Fibroblast of lung (primary cell): ENCODE measurements at regions not wholly inside any gene's neighbourhood (a gene's known extent, or its start where the extent isn't known, plus 50 kb on each side); places are given as distances from the start of the nearest gene placed in this dataset.

Experiments
- DNase-seq, 2 donors: peaks; one replicate each; pipeline versions ENCODE4 v3.0.0 to v3.0.0-alpha.2; 2010; ENCODE audit warnings: low read depth in 2 of 2
- H2AFZ ChIP-seq: 2 replicates; pipeline ENCODE4 v1.5.1; 2012; ENCODE audit warnings: low read length, control low read depth, inconsistent platforms
- H3K27ac ChIP-seq: 2 replicates; pipeline ENCODE4 v1.5.1; 2011; ENCODE audit warnings: low read length, control low read depth; ENCODE audit not compliant: insufficient read depth
- H3K27me3 ChIP-seq: 2 replicates; pipeline ENCODE4 v1.5.1; 2011; ENCODE audit warnings: mild to moderate bottlenecking, low read length; ENCODE audit not compliant: control insufficient read depth, insufficient read depth
- H3K36me3 ChIP-seq: 2 replicates; pipeline ENCODE4 v1.5.1; 2011; ENCODE audit warnings: low read length; ENCODE audit not compliant: control insufficient read depth, insufficient read depth
- H3K4me1 ChIP-seq: 2 replicates; pipeline ENCODE4 v1.5.1; 2011; ENCODE audit warnings: low read length; ENCODE audit not compliant: control insufficient read depth, insufficient read depth; ENCODE audit errors: extremely low read depth
- H3K4me2 ChIP-seq: 2 replicates; pipeline ENCODE4 v1.5.1; 2011; ENCODE audit warnings: low read length, control low read depth; ENCODE audit not compliant: insufficient read depth; ENCODE audit errors: extremely low read depth
- H3K4me3 ChIP-seq, 4 experiments: fragments of 200-600 bp in 1 of 4; sonication (generic) in 1 of 4; replicated peaks in 1 of 4; 2 replicates each; pipeline ENCODE4 v1.5.1; 2011 to 2016; ENCODE audit warnings: low read length in 4 of 4, low read depth in 3 of 4, mild to moderate bottlenecking in 3 of 4, control low read depth in 2 of 4, inconsistent platforms in 1 of 4, mixed read lengths in 1 of 4; ENCODE audit not compliant: insufficient read depth in 1 of 4; ENCODE audit errors: control extremely low read depth in 1 of 4
- H3K79me2 ChIP-seq: 2 replicates; pipeline ENCODE4 v1.5.1; 2012; ENCODE audit warnings: mild to moderate bottlenecking, low read length, inconsistent platforms; ENCODE audit not compliant: control insufficient read depth, insufficient read depth
- H3K9ac ChIP-seq: 2 replicates; pipeline ENCODE4 v1.5.1; 2011; ENCODE audit warnings: mild to moderate bottlenecking, low read length, control low read depth; ENCODE audit not compliant: insufficient read depth
- H3K9me3 ChIP-seq: 2 replicates; pipeline ENCODE4 v1.5.1; 2012; ENCODE audit warnings: low read depth, low read length; ENCODE audit not compliant: control insufficient read depth, insufficient read depth
- H4K20me1 ChIP-seq: 2 replicates; pipeline ENCODE4 v1.5.1; 2011; ENCODE audit warnings: low read length; ENCODE audit not compliant: control insufficient read depth, insufficient read depth; ENCODE audit errors: extremely low read depth
- CTCF ChIP-seq, 2 donors: IDR thresholded peaks in 1 of 2; conservative IDR thresholded peaks in 1 of 2; 1 replicate in 1 of 2; 2 replicates in 1 of 2; pipeline ENCODE4 v1.5.1; 2011 to 2012; ENCODE audit warnings: low read length in 2 of 2, control low read depth in 1 of 2, inconsistent platforms in 1 of 2, low read depth in 1 of 2, mild to moderate bottlenecking in 1 of 2
- EZH2 ChIP-seq: IDR thresholded peaks from 2 replicates; pipeline ENCODE4 v1.5.1; 2012; ENCODE audit warnings: low read length, control low read depth, mild to moderate bottlenecking; ENCODE audit errors: missing control alignments

- no peaks in the 10 kb centered on the region for H3K27me3 ChIP-seq
- H3K9ac ChIP-seq: no peak overlapping the region
- no peak overlapping the region for H2AFZ ChIP-seq
- no peak overlapping the region for H3K4me2 ChIP-seq
- peak in 1 of 2 donors; percentile 27 for DNase-seq
- no peaks in the 10 kb centered on the region for H3K9me3 ChIP-seq
- no peaks in the 10 kb centered on the region for H3K79me2 ChIP-seq
- H4K20me1 ChIP-seq: no peaks in the 10 kb centered on the region
- no peaks in the 10 kb centered on the region for H3K36me3 ChIP-seq
- no peaks in the 10 kb centered on the region for H3K4me1 ChIP-seq
- no peak overlapping the region for H3K4me3 ChIP-seq
- H3K27ac ChIP-seq: no peak overlapping the region
- no peak for TF ChIP-seq CTCF (conservative IDR thresholded peaks at IDR 0.05 in 1 of 2, IDR thresholded peaks at IDR 0.05 in 1 of 2; ENCODE audit: low read depth in 1 of 2, low read length in 2 of 2)
- no peak for TF ChIP-seq EZH2
These were observed 198.9 kb downstream of the ETV1 start for GRCh38 chr7:13790611-13791010.

GRCh38 chr7:13792208-13792607 lies 197.3 kb downstream of the ETV1 start:
- Histone ChIP-seq H3K9me3 (no peaks in the 10 kb centered on the region), H3K4me3 (no peak overlapping the region), H4K20me1 (no peaks in the 10 kb centered on the region), H3K9ac (no peak overlapping the region), H3K27me3 (no peaks in the 10 kb centered on the region), H3K4me2 (no peak overlapping the region), H2AFZ (no peak overlapping the region), H3K36me3 (no peaks in the 10 kb centered on the region), H3K4me1 (no peaks in the 10 kb centered on the region), H3K27ac (no peak overlapping the region), H3K79me2 (no peaks in the 10 kb centered on the region)
- DNase-seq: no peak
- TF ChIP-seq CTCF (conservative IDR thresholded peaks at IDR 0.05 in 1 of 2, IDR thresholded peaks at IDR 0.05 in 1 of 2; ENCODE audit: low read depth in 1 of 2, low read length in 2 of 2) (no peak), EZH2 (no peak)

GRCh38 chr7:13793926-13794325 lies 195.5 kb downstream of the ETV1 start:
- no peak for DNase-seq

More at GRCh38 chr7:13793926-13794325, 195.5 kb downstream of the ETV1 start:
- TF ChIP-seq CTCF (conservative IDR thresholded peaks at IDR 0.05 in 1 of 2, IDR thresholded peaks at IDR 0.05 in 1 of 2; ENCODE audit: low read depth in 1 of 2, low read length in 2 of 2) (no peak), EZH2 (no peak)
- no peaks in the 10 kb centered on the region for H3K9me3 ChIP-seq
- no peak overlapping the region for H3K4me3 ChIP-seq
- H3K9ac ChIP-seq: no peak overlapping the region
- H3K36me3 ChIP-seq: no peaks in the 10 kb centered on the region
- no peak overlapping the region for H2AFZ ChIP-seq
- H4K20me1 ChIP-seq: no peaks in the 10 kb centered on the region
- no peaks in the 10 kb centered on the region for H3K79me2 ChIP-seq
- no peaks in the 10 kb centered on the region for H3K4me1 ChIP-seq
- H3K4me2 ChIP-seq: no peak overlapping the region
- H3K27ac ChIP-seq: no peak overlapping the region
- no peaks in the 10 kb centered on the region for H3K27me3 ChIP-seq
